ENCODE measurements at regions not wholly inside any gene's neighbourhood (a gene's known extent, or its start where the extent isn't known, plus 50 kb on each side); places are given as distances from the start of the nearest gene placed in this dataset.

GRCh38 chr2:17442334-17442733 is 75.9 kb downstream of the RAD51AP2 start:
- TF ChIP-seq CTCF (IDR thresholded peaks at IDR 0.05): no peak
- TF ChIP-seq EZH2 (IDR thresholded peaks at IDR 0.05; ENCODE audit: borderline replicate concordance, insufficient read depth, low read depth, low read length, poor library complexity, severe bottlenecking): no peak
